AG04449 (cell line): ENCODE measurements at regions not wholly inside any gene's neighbourhood (a gene's known extent, or its start where the extent isn't known, plus 50 kb on each side); places are given as distances from the start of the nearest gene placed in this dataset.

ENCODE experiments used
- CTCF ChIA-PET: fragments of 350-600 bp; formaldehyde crosslinking; extraction: SDS; loops from one replicate; lab custom pipeline; 2021; ENCODE audit warnings: antibody characterized with exemption; lab: Yijun Ruan, JAX
- POLR2A ChIA-PET: fragments of 400-600, 350-600 bp; formaldehyde crosslinking; extraction: SDS; loops from one replicate; lab custom pipeline; 2020; ENCODE audit warnings: antibody characterized with exemption, inconsistent platforms; lab: Yijun Ruan, JAX
- DNase-seq: peaks from one replicate; pipeline ENCODE4 v3.0.0-alpha.2; 2010; ENCODE audit warnings: low read depth, low spot score
- H3K4me3 ChIP-seq: 2 replicates; pipeline ENCODE4 v1.5.1; 2011; ENCODE audit warnings: low read depth, mild to moderate bottlenecking, control low read depth, low read length
- CTCF ChIP-seq: IDR thresholded peaks from one replicate; pipeline ENCODE4 v1.5.1; 2011; ENCODE audit warnings: mild to moderate bottlenecking, moderate library complexity, low read length, control low read depth, inconsistent platforms; ENCODE audit not compliant: insufficient read depth; ENCODE audit errors: missing control alignments

GRCh38 chrX:10901290-10901633, 209.9 kb upstream of the HCCS start:
- no peak for TF ChIP-seq CTCF
- no peak for DNase-seq
- ChIA-PET POLR2A (no interaction called here), CTCF (no interaction called here)
- H3K4me3 ChIP-seq = no peak overlapping the region

DNA sequence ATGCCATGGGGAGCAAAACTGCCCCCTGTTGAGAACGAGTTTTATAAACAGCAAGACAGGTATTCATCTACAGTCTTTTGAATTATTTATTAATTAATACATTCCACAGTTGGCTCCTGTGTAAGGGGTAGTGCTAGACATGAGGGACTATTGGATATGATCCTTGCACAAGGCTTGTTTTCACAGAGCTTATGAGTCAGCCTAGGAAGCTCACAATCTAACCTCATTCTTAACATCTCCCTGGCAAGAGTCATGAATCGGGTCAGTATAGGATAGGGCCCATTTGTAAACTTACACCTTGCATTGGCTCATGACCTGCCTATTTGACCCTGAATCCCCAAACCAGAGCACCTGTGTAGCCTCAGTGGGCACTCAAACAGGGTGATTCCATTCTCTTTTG, 209.1 kb upstream of the HCCS start:
- no peak for TF ChIP-seq CTCF
- no peak overlapping the region for H3K4me3 ChIP-seq
- CTCF ChIA-PET = no interaction called here
- POLR2A ChIA-PET = no interaction called here
- no peak for DNase-seq

- no peak overlapping the region for H3K4me3 ChIP-seq
- CTCF ChIA-PET = no interaction called here
- no peak for DNase-seq
- TF ChIP-seq CTCF = no peak
- POLR2A ChIA-PET = no interaction called here
Observed at GRCh38 chrX:10903523-10903922, 207.6 kb upstream of the HCCS start.

DNA sequence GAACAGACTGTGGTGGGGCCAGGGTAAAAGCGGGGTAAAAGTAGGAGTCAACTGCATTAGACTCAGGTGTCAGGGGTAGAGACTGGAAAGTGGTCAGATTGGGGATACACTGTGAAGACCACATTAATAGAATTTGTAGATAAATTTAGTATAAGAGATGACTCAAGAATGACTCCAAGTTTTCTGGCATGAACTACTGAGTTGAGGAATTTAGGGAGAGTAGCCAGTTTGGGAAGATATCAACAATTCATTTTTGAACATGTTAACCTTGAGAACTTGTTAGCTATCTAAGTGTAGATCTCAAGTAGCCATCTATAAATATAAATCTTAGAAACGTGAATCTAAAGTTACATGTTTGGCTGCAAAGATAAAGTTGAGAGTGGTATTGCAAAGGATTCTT, 206.9 kb upstream of the HCCS start:
- DNase-seq = peak; percentile 19
- no peak for TF ChIP-seq CTCF
- ChIA-PET POLR2A (no interaction called here), CTCF (no interaction called here)
- H3K4me3 ChIP-seq = no peak overlapping the region

DNA sequence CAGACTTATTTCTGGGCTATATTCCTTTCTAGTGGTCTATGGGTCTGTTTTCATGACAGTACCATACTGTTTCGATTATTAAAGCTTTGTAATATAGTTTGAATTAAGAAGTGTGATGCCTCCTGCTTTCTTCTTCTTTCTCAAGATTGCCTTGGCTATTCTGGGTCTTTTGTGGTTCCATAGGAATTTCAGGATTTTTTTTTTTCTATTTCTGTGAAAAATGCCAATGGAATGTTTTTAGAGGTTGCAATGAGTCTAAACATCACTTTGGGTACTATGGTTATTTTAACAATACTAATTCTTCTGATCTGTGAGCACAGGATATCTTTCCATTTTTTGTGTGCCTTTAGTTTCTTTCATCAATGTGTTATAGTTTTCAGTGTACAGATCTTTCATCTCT, 204.3 kb upstream of the HCCS start:
- H3K4me3 ChIP-seq = no peak overlapping the region
- DNase-seq = no peak
- POLR2A ChIA-PET = no interaction called here
- CTCF ChIA-PET = no interaction called here
- TF ChIP-seq CTCF = no peak

DNA sequence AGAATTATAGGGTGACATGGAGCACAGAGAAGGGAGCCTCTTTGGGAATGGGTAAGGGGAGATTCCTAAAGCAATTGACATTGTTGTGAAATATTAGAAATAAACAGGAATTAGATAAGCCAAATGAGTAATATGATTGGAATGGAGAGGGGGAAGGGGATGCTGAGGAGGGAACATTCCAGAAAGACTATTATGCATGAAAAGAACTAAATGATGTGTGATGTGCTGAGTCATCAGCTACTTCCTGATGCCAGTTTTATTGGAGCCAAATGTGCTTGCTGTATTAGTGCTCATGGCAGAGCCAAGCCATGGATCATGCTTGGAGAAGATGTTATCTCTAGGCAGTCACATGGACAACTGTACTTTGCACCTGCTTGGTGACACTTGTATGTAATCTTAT, 189.0 kb upstream of the HCCS start:
- H3K4me3 ChIP-seq = no peak overlapping the region
- peak; percentile 36 for DNase-seq
- no peak for TF ChIP-seq CTCF
- ChIA-PET CTCF (interaction anchor here (1.3 kb wide), 1 partner anchor 166 kb away, joined by 3 read pairs; no protein-coding TSS in a partner anchor), POLR2A (no interaction called here)
